NCI-H2196 (cell line): ENCODE measurements at regions not wholly inside any gene's neighbourhood (a gene's known extent, or its start where the extent isn't known, plus 50 kb on each side); places are given as distances from the start of the nearest gene placed in this dataset.

Source experiments
- DNase-seq: peaks from one replicate; lab custom pipeline; 2025; ENCODE audit not compliant: unreplicated experiment; lab: John Stamatoyannopoulos, UW

- no peak for DNase-seq
Measured at GRCh38 chr11:80041136-80042000, 600.5 kb upstream of the TENM4 start.

- DNase-seq = no peak
Measured at GRCh38 chr11:80034801-80035200, 594.0 kb upstream of the TENM4 start.

- no peak for DNase-seq
Measured at GRCh38 chr11:80031014-80031600, 590.3 kb upstream of the TENM4 start.

- no peak for DNase-seq
Measured at GRCh38 chr11:80028998-80029397, 588.2 kb upstream of the TENM4 start.

- DNase-seq = no peak
Measured at GRCh38 chr11:80024119-80024518, 583.3 kb upstream of the TENM4 start.

GRCh38 chr11:80023386-80023785 is 582.6 kb upstream of the TENM4 start:
- DNase-seq = no peak

- DNase-seq = no peak
Measured at GRCh38 chr11:80010536-80010935, 569.7 kb upstream of the TENM4 start.

GRCh38 chr11:80009081-80009480 is 568.3 kb upstream of the TENM4 start:
- no peak for DNase-seq

- DNase-seq = no peak
Measured at GRCh38 chr11:80007616-80008015, 566.8 kb upstream of the TENM4 start.

GRCh38 chr11:79990141-79990540 is 549.3 kb upstream of the TENM4 start:
- no peak for DNase-seq

- DNase-seq = no peak
Measured at GRCh38 chr11:79982185-79982584, 541.4 kb upstream of the TENM4 start.

GRCh38 chr11:79980916-79981315 is 540.1 kb upstream of the TENM4 start:
- DNase-seq = no peak

GRCh38 chr11:79973721-79974617 is 533.1 kb upstream of the TENM4 start:
- no peak for DNase-seq

GRCh38 chr11:79971255-79971654 is 530.4 kb upstream of the TENM4 start:
- DNase-seq = no peak

- no peak for DNase-seq
Measured at GRCh38 chr11:79966592-79966991, 525.8 kb upstream of the TENM4 start.

GRCh38 chr11:79963856-79964645 is 523.2 kb upstream of the TENM4 start:
- DNase-seq = no peak

- no peak for DNase-seq
Measured at GRCh38 chr11:79960461-79960860, 519.6 kb upstream of the TENM4 start.

- DNase-seq = no peak
Measured at GRCh38 chr11:79959318-79959717, 518.5 kb upstream of the TENM4 start.

GRCh38 chr11:79957702-79958101 is 516.9 kb upstream of the TENM4 start:
- DNase-seq = no peak

- no peak for DNase-seq
Measured at GRCh38 chr11:79956061-79956460, 515.2 kb upstream of the TENM4 start.

- no peak for DNase-seq
Measured at GRCh38 chr11:79953629-79954028, 512.8 kb upstream of the TENM4 start.
